Umbilical cord (tissue), 1 donor: ENCODE measurements at regions not wholly inside any gene's neighbourhood (a gene's known extent, or its start where the extent isn't known, plus 50 kb on each side); places are given as distances from the start of the nearest gene placed in this dataset.
"Not testable (repeated sequence)": the region's sequence is repeated elsewhere in the genome, so short reads cannot be mapped to it uniquely, and the experiment has no call there.

ENCODE experiments used
- DNase-seq: peaks from one replicate; pipeline ENCODE4 v3.0.0-alpha.2; 2015; ENCODE audit warnings: low spot score

DNA sequence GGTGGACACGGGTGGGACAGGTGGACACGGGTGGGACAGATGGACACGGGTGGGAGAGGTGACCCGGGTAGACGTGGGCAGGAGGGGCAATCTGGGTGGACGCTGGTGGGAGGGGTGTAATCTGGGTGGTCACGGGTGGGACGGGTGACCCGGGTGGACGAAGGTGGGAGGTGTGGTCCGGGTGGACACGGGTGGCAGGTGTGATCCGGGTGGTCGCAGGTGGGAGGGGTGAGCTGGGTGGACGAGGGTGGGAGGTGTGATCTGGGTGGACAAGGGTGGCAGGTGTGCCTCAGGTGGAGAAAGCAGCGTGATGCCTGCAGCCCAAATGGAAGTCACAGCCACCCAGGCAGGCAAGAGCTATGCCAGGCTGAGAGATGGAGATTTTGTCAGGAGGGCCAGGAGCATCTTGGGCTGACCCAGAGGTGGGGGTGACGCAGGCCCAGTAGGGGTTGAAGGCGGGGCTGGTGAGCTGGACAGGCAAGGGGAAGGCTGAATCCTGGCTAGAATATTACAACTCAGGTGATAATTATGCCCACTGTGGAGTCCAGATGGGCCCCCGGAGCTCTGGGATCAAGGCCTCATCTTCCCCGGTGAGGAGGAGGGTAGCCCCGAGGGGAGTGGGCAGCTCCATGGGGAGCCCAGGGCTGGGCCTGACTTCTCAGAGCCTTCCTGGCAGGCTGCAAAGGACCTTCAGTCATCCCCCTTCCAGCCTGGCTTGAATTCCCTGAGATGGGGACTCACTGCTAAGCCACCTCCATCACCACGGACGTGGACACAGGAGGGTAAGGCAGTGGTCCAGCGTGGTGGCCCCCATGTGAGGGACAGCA lies 100.0 kb downstream of the ADRA2C start:
- DNase-seq = no peak

DNA sequence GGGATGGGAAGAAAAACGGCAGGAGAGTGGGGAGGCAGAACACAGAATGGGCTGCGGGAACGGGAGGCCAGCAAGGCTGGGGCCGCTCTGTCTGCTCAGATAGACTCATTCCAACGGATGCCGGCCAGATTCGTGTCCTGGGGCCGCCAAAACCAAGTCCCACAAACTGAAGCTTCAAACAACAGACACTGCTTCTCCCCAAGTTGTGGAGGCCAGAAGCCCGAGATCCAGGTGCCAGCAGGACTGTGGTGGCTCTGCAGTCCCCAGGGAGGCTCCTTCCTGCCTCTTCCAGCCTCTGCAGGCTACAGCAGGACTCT lies 100.6 kb downstream of the ADRA2C start:
- no peak for DNase-seq

DNA sequence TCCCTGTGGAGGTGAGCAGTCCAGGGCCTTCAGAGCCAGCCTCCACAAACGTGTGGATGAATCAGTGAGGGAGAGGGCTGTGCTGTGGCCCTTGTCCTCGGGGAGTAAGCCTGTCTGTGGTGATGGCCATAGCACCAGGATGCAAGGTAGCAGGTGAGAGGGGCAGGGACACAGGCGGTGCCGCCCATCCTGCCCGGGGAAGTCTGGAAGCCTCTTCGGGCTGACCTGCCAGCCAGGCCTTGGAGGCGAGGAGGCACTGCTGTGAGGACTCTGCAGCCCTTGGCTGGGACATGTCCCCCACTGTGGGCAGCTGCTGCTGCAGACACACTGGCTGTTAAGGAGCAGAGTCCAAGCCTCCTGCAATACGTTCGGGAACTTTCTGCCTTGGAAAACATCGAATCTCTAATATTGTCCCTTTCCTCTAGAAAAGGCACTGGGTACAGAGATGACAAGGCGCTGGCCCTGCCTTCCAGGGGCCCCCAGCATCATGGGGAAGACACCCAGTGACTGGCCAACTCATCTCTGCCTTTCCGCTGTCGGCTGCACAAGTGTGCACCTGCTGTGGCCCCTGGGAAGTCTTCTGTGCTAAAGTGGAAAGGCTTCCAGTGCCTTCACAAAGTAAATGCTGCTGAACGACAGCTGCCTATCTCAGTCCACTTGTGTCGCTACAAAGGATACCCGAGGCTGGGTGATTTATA lies 101.4 kb downstream of the ADRA2C start:
- DNase-seq = no peak

DNA sequence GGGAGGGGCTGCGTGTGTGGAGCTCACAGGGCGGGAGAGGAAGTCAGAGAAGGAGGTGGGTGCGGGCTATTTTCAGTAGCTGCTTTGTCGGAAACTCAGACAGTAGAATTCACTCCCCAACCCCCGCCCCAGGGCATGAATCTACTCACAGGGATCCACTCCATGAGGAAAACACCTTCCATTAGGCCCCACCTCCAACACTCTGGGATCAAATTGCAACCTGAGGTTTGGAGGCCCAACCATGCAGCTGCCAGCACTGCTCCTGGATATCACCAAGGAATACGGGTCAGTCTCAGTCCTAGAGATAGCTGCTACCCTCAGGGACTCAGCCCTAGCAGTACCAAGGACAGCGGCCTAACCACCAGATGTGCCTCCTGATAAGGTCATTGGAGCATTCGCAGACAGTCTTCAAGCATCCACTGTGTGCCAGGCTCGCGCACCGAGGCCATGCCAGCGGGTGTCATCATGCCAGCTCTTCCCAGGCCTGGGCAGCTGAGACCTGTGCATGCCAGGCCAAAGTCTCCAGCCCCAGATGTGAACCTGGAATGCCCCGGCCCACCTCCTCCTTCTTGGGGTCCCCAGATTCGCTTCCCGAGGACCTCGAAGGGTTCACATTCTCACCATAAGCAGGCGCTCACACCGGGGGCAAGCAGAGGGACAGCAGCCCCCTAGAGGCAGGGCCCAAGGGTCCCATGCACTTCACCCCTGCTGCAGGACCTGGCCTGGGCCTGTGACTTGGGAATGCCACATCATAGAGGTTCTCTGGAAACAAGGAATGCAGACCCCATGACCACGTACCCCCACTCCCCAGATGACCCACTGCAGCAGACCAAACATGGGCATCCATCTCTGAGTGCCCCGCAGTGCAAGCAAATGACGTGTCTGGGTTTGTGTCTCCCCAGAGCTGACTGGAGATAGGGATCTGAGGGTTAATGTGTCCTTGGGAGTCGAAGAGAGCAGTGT lies 102.3 kb downstream of the ADRA2C start:
- no peak for DNase-seq

DNA sequence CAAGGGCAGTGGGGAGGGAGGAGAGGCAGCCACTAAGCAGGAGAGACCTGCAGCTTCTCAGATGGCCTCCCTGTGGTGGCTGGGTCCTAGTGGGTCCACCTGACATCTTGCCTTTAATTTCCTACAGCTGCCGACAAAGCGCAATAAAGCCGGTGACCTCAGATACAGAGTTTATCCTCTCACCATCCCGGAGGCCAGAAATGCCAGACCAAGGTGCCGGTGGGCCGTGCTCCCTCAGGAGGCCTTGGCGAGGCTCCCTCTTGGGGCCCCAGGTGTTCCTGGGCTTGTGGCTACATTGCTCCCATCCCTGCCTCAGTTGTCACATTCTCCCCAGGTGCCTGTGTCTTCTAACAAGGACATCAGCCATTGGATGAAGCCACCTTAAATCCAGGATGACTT lies 103.0 kb downstream of the ADRA2C start:
- no peak for DNase-seq

DNA sequence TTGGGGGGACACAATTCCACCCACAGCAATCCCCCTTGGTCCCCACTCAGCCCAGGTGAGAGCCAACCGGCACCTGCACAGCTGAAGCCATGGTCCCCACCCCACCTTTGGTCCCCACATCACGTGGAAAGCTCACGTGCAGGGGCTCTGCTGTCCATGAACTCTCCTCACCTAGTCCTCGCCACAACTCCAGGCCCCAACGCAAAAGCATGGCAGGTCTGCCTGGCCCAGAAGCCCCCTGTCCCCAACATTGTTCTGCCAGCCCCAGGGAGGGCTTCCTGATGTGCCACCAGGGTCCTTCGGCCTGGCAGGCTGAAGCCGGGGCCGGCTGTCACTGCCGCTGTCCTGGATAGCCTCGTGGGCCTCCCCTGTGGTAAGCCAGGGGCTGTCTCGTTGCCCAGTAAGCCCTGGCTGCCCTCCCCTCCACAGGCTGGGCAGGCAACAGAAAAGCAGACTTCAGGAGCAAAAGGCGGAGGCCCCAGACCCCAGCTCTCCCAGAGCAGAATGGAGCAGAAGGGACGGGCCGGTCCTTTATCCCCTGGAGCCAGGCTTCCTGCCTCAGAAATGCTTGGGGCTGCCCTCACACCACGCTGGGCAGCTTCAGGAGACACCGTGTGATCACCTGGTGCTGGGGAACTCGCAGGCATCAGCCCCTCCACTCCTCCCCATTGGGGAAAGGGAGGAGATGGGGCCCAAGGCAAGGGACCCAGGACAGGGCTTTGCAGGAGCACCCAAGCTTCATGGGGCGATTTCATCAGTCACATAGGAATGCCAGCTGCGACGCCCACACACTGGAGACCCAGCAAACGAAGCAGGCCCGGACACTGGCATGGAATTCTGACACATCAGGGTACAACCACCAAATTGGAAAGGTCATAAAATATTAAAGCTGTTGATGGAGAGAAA lies 103.7 kb downstream of the ADRA2C start:
- DNase-seq = no peak

DNA sequence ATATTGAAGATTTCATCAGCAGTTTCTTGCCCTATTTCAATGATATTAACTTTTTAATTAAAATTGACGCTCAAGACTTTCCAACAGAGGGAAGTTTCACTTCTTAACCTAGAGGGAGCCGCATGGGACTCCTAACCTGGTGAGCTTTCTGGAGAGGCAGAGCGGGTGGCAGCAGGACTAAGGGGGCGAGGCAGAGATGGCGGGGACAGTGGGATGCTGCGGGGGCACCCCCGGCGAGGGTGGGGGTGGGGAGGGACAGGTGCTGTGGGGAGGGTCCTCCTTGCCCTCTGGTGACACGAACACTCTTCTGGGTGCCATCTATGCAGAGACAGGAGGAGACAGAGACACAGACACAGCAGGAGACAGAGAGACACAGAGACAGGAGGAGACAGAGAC lies 104.4 kb downstream of the ADRA2C start:
- DNase-seq = no peak

DNA sequence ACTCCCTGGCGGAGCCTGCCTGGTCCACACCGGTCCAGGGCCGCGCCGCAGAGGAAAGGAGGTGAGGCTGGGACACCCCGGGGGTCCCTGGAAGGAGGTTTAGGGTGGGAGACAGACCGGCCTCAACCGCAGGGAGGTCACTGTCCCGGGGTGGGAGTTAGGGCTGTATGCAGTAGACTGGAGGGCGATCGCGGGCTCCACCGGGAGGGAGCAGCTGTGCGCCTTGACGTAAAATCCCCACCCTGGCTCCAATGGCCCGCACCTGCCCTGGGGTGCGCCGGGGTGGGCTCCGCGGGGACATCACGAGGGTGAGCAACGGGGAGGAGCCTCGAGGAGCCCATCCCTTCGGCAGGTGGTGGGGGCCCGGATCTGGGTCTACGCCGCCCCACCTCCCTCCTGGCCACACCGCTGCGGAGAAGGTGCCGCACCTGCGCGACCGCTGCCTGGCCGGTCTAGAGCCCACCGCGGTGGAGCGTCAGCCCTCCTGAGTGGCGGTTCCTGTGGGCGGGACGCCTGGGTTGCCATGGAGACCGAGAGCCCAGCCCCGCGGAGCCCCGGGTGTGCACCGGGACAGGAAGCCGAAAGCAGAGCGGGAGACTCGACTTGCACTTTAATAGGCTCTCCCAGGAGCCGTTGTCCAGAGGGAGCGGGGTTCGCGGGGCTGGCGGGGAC lies 105.1 kb downstream of the ADRA2C start:
- DNase-seq = peak; percentile 6

DNA sequence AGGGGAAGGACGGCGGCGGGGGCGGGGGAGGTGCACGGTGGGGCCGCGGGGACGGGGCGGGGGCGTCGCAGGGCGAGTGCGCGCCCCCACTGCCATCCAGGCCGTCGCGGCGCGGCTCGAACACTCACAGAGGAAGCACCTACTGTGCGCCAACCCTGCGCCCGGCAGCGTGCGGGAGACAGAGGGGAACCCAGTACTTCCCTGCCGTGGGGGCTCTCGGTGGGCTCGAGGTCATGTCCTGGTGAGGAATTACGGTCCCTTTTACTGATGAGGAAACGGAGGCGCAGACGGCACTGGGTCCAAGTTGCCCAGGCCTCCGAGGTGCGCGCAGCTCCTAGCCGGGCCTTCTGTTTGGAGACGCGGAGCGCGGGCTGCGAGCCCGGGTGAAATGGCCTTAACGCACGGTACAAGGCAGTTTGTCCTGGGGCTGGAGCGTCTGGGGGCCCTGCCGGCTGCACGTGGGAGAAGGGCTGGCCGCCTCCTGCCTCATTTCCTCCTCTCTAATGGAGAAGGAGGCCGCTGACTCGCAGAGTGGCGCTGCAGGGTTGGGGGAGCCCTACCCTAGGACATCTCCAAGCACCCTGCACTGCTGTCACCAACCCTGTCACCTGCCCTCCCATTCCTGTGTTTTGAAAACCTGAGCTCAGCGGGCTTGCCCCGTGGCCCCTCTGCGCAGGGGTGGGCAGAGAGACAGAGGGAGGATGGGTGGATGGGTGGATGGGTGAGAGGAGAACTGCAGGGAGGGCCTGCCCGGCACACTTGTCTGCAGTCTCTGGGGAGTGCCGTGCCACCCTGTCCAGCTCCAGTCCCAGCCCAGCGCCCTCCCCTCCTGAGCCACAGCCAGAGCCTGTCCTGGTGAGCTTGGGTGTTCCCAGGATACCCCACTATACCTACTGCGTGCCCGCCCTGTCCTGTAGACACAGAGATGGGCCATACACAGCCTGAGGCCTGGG lies 106.0 kb downstream of the ADRA2C start:
- DNase-seq = no peak

DNA sequence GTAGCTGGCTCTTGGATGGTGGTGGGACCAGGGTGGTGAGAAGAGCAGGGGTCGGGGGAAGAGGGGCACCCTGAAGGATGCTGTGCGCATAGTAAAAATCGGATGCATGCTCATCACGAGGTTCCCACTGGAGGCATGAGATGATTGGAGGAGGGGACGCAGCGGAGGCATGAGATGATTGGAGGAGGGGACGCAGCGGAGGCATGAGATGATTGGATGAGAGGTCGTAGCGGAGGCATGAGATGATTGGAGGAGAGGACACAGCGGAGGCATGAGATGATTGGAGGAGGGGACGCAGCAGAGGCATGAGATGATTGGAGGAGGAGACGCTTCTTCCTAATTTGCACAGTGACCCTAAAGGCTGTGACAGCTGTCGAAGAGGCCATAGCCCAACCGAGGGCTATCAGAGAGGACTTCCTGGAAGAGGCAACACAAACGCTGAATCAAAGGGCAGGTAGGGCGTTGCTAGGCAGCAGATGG lies 106.7 kb downstream of the ADRA2C start:
- DNase-seq = no peak

DNA sequence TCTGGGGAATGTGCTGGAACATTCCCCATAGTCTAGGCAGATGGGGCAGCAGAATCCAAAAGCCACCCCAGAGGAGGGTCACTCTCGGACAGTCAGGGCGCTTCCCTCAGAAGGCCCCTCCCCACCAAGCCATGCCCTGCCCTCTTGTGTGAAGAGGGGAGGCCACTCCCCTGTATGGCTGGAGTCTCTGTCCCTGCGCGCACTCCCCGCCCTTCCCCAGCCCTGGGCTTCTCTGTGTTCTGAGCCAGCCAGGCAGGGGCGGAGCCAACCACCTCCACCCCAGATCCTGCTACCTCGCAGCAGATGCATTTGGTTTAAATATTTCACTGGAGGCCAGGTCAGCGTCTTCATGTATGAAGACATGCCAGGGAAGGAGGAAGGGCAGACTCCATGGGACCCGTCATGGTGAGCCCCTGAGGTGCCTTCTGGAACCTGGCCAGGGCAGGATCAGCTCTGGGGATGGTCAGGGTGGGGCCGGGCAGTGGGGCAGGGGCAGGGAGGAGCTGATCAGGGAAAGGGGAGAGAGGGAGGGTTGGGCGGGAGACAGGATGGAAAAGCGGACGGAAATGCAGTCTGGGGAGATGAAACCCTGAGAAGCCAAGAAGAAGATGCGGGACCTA lies 107.3 kb downstream of the ADRA2C start:
- no peak for DNase-seq

DNA sequence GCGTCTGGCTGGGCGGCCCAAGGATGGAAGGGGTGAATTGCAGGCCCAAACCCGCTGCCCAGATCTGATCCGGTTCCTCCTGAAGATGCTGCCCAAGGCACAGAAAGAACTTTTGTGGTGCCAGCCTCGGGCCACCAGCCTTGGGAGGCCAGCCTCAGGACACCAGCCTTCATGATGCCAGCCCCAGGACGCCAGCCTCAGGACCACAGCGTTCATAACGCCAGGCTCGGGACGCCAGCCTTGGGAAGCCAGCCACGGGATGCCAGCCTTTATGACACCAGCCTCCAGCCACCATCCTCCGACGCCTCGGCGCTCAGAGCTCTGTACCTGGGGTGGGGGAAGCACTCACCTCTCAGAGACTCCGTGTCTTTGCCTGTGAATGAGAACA lies 107.8 kb downstream of the ADRA2C start:
- no peak for DNase-seq

DNA sequence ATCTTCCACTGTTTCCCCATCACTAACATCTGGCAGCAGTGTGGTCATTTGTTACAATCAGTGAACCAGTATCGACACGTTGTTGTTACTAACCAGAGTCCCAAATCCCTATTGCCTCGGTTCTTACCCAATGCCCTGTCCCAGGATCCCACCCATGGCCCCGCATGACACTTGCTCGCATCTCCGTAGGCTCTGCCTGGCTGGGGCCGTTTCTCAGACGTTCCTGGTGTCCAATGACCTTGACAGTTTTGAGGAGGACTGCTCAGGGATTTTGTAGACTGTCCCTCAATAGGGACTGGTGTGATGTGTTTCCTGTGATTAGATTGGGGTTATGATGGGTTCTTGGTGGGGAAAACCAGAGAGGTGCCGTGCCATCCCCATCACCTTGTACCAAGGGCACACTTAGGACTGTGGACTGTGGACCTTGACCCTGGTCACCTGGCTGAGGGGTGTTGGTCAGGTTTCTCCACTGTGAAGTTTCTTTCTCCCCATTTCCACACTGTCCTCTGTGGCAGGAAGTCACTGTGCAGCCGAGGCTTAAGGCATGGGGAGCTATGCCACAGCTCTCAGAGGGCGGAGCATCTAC lies 108.4 kb downstream of the ADRA2C start:
- no peak for DNase-seq

DNA sequence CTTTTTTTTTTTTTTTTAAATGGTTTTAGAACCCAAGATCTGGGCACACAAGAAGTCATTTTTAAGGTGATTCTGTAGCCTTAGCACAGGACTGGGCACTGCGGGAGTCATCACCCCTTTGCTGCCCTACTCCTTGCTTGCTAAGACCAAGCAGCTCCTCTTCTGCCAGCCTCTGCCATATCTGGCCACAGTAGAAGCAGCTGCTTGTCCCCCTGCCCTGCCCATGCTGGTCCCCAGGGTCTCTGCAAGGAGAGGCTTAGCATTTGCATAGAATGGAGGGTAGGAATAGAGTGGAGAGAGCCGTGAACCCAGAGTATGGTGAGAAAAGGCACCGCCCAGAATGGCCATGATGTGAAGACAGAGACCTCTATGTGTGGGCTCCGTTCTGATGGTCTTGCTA lies 109.3 kb downstream of the ADRA2C start:
- DNase-seq = no peak

DNA sequence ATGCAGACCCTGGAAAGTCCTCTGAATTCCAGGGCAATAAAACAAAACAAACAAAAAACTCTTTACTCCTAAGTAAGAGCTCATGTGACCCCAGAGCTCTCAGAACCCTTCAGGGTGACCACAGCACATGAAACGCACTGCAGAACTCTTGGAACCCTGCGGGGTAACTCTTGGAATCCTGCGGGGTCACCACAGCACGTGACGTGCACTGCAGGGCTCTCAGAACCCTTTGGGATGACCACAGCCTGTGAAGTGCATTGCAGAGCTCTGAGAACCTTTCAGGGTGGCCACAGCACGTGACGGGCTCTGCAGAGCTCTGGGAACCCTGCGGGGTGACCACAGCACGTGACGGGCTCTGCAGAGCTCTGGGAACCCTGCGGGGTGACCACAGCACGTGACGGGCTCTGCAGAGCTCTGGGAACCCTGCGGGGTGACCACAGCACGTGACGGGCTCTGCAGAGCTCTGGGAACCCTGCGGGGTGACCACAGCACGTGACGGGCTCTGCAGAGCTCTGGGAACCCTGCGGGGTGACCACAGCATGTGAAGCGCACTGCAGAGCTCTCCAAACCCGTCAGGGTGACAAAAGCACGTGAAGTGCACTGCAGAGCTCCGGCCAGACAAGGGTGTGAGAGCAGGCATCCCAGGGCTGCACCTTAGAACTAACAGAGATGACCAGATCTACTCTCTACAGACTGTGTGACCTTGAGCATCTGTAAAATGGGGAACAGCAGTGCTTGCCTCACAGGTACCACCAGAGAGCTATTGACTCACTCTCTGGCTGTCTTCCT lies 110.1 kb downstream of the ADRA2C start:
- DNase-seq = not testable (repeated sequence)

DNA sequence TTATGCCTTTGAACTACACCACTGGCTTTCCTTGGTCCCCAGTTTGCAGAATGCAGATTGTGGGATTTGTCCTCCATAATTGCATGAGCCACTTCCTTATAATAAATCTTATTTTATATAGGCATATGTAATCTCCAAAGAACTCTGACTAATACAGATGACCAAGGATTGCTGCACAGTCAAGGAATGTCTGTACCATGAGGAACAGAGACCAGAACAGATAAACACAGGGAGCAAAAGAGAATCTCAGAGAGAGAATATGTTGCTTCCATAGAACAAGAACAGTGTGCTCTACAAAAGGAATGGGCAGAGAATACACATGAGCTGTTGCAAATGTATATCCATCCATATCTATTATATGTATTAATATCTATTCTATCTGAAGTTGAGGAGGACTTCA lies 111.1 kb downstream of the ADRA2C start:
- DNase-seq = no peak

DNA sequence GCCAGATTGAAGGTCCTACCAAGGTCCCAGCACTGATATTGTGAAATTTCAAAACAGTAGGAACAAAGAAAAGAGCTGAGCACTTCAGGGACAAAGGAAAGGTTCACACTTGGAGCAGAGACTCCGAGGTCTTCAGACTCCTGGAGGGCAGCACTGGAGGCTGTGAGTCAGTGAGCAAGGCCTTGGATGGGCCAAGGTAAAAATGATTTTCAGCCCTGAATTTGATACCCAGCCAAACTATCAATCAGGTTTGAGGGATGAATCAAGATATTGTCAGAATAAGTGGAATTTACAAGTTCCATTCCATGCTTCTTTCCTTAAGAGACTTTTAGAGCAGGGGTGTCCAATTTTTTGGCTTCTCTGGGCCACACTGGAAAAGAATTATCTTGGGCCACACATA lies 111.7 kb downstream of the ADRA2C start:
- DNase-seq = no peak

DNA sequence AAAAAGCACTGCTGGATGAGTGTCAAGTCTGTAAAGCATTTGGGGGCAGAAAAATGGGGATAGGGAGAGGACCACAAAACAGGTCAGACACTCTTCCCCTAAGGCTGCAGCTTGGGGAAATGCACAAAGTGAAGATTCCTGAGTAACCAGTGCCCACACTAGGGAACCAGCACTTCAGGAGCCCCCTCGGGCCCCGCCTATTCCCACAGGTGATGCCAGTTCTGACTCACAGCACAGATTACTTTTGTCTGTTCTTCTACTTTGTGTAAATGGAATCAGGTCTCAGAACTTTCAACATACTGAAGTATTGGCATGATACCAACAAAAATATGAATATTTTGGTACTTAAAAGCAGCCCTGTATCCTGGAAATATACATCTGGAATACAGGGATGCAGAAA lies 112.5 kb downstream of the ADRA2C start:
- DNase-seq = no peak
